Mesenchymal stem cell (in vitro differentiated cells and primary cell): ENCODE measurements at regions not wholly inside any gene's neighbourhood (a gene's known extent, or its start where the extent isn't known, plus 50 kb on each side); places are given as distances from the start of the nearest gene placed in this dataset.

Experiments
- DNase-seq: peaks from one replicate; pipeline ENCODE4 v3.0.0-alpha.2; 2013
- H2AFZ ChIP-seq: one replicate; pipeline ENCODE4 v1.6.1; 2013; ENCODE audit warnings: low read depth, mild to moderate bottlenecking, control low read depth, inconsistent platforms, low read length, moderate library complexity
- H2AK5ac ChIP-seq: 2 replicates; pipeline ENCODE4 v1.6.1; 2013; ENCODE audit warnings: low read length, moderate library complexity, mild to moderate bottlenecking, inconsistent platforms; ENCODE audit not compliant: severe bottlenecking
- H2BK120ac ChIP-seq: one replicate; pipeline ENCODE4 v1.6.1; 2013; ENCODE audit warnings: low read depth, mild to moderate bottlenecking, inconsistent platforms, low read length, moderate library complexity
- H2BK12ac ChIP-seq, 2 experiments: one replicate each; pipeline ENCODE4 v1.6.1; 2013; ENCODE audit warnings: inconsistent platforms in 2 of 2, low read length in 2 of 2, mild to moderate bottlenecking in 2 of 2, moderate library complexity in 2 of 2, control low read depth in 1 of 2
- H2BK15ac ChIP-seq: one replicate; pipeline ENCODE4 v1.6.1; 2013; ENCODE audit warnings: mild to moderate bottlenecking, low read depth, inconsistent platforms; ENCODE audit not compliant: poor library complexity, severe bottlenecking
- H2BK5ac ChIP-seq: 2 replicates; pipeline ENCODE4 v1.6.1; 2013; ENCODE audit warnings: low read depth, mild to moderate bottlenecking, low read length, control low read depth, inconsistent platforms; ENCODE audit not compliant: poor library complexity, severe bottlenecking
- H3K14ac ChIP-seq, 2 experiments: one replicate each; pipeline ENCODE4 v1.6.1; 2013; ENCODE audit warnings: inconsistent platforms in 2 of 2, low read length in 2 of 2, control low read depth in 1 of 2, mild to moderate bottlenecking in 1 of 2, moderate library complexity in 1 of 2
- H3K18ac ChIP-seq, 2 experiments: one replicate each; pipeline ENCODE4 v1.6.1; 2013; ENCODE audit warnings: inconsistent platforms in 2 of 2, low read length in 2 of 2, control low read depth in 1 of 2, low read depth in 1 of 2, mild to moderate bottlenecking in 1 of 2
- H3K23ac ChIP-seq, 2 experiments: one replicate each; pipeline ENCODE4 v1.6.1; 2013; ENCODE audit warnings: inconsistent platforms in 2 of 2, low read length in 2 of 2, mild to moderate bottlenecking in 2 of 2, moderate library complexity in 2 of 2, control low read depth in 1 of 2
- H3K27ac ChIP-seq: 2 replicates; pipeline ENCODE4 v1.5.1; 2013; ENCODE audit warnings: mild to moderate bottlenecking, moderate library complexity, low read length, control low read depth, inconsistent platforms; ENCODE audit not compliant: poor library complexity, severe bottlenecking
- H3K27me3 ChIP-seq, 2 experiments: 2 replicates each; pipeline versions ENCODE4 v1.6.1 to v1.7.0; 2013; ENCODE audit warnings: low read length in 2 of 2, mild to moderate bottlenecking in 2 of 2, moderate library complexity in 2 of 2, control low read depth in 1 of 2, inconsistent platforms in 1 of 2; ENCODE audit not compliant: control insufficient read depth in 1 of 2, insufficient read depth in 1 of 2
- H3K36me3 ChIP-seq, 2 experiments: 2 replicates each; pipeline versions ENCODE4 v1.6.1 to v1.7.0; 2013; ENCODE audit warnings: low read length in 2 of 2, control low read depth in 1 of 2, inconsistent platforms in 1 of 2, low read depth in 1 of 2, mild to moderate bottlenecking in 1 of 2; ENCODE audit not compliant: insufficient read depth in 2 of 2, control insufficient read depth in 1 of 2
- H3K4ac ChIP-seq, 2 experiments: one replicate each; pipeline ENCODE4 v1.6.1; 2013; ENCODE audit warnings: inconsistent platforms in 2 of 2, low read length in 2 of 2, mild to moderate bottlenecking in 2 of 2, moderate library complexity in 2 of 2, control low read depth in 1 of 2, low read depth in 1 of 2
- H3K4me1 ChIP-seq: 2 replicates; pipeline ENCODE4 v1.6.1; 2013; ENCODE audit warnings: low read depth, low read length, control low read depth; ENCODE audit not compliant: control insufficient read depth, insufficient read depth
- H3K4me2 ChIP-seq: 2 replicates; pipeline ENCODE4 v1.6.1; 2013; ENCODE audit warnings: low read length, mild to moderate bottlenecking, inconsistent platforms; ENCODE audit not compliant: poor library complexity, severe bottlenecking
- H3K4me3 ChIP-seq, 2 experiments: 2 replicates each; pipeline versions ENCODE4 v1.5.1 to v1.7.0; 2013; ENCODE audit warnings: low read length in 2 of 2, mild to moderate bottlenecking in 2 of 2, control low read depth in 1 of 2, low read depth in 1 of 2; ENCODE audit not compliant: insufficient read depth in 1 of 2
- H3K79me1 ChIP-seq: replicated peaks from 2 replicates; pipeline ENCODE4 v1.6.1; 2013; ENCODE audit warnings: mild to moderate bottlenecking, control low read depth, low read length, inconsistent platforms; ENCODE audit not compliant: poor library complexity, severe bottlenecking
- H3K9ac ChIP-seq: 2 replicates; pipeline ENCODE4 v1.7.0; 2013; ENCODE audit warnings: mild to moderate bottlenecking, low read length, moderate library complexity
- H3K9me3 ChIP-seq: 2 replicates; pipeline ENCODE4 v1.7.0; 2013; ENCODE audit warnings: mild to moderate bottlenecking, low read length; ENCODE audit not compliant: control insufficient read depth
- H4K8ac ChIP-seq: one replicate; pipeline ENCODE4 v1.6.1; 2013; ENCODE audit warnings: inconsistent platforms, mild to moderate bottlenecking, low read length, moderate library complexity
- H4K91ac ChIP-seq: one replicate; pipeline ENCODE4 v1.6.1; 2013; ENCODE audit warnings: mild to moderate bottlenecking, low read length, inconsistent platforms
- WGBS: methylation state at CpG from one replicate; pipeline ENCODE4 v1.1.7; 2013; ENCODE audit warnings: mixed read lengths; 5-methylcytosine and 5-hydroxymethylcytosine counted together

DNA sequence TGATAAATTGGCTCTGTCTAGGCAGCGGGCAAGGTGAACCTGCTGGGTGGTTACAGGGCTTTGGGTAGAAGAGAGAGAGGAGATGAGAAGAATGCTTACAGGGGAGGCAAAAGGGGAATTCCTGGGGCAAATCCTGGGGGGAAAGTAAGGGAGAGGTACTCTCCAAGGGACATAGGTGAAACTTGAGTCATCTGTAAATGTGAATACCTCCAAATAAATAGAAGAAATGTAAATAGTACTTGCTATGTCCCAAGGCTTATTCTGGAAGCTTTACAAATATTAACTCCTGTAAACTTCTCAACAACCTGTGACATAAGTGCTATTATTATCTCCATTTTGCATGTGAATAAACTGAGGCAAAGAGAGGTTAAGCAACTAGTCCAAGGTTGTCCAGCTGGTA lies 57.7 kb upstream of the CDK13 start:
- H3K4me1 ChIP-seq, result peaks cover 4% of the 10 kb centered on the region
- H3K79me1 ChIP-seq, result no peaks in the 10 kb centered on the region
- H4K8ac ChIP-seq, result no peak overlapping the region
- no peak overlapping the region for H3K4ac ChIP-seq
- no peak overlapping the region for H3K4me2 ChIP-seq
- no peak for DNase-seq
- H3K27me3 ChIP-seq, result peaks cover 19 to 41% of the 10 kb centered on the region in 2 experiments
- no peak overlapping the region for H3K23ac ChIP-seq
- no peak overlapping the region for H2BK15ac ChIP-seq
- no peak overlapping the region for H2BK5ac ChIP-seq
- no peak overlapping the region for H4K91ac ChIP-seq
- WGBS, result 96% methylated on average over 1 of the region's 1 CpG
- H2BK120ac ChIP-seq, result no peak overlapping the region
- no peak overlapping the region for H2BK12ac ChIP-seq
- no peak overlapping the region for H3K14ac ChIP-seq
- no peak overlapping the region for H3K9ac ChIP-seq
- no peak overlapping the region for H3K4me3 ChIP-seq
- no peaks in the 10 kb centered on the region for H3K36me3 ChIP-seq
- no peak overlapping the region for H2AFZ ChIP-seq
- H3K27ac ChIP-seq, result no peak overlapping the region
- no peaks in the 10 kb centered on the region for H3K9me3 ChIP-seq
- no peak overlapping the region for H3K18ac ChIP-seq
- H2AK5ac ChIP-seq, result no peak overlapping the region

- no peak overlapping the region for H3K4me3 ChIP-seq
- H3K36me3 ChIP-seq, result no peaks in the 10 kb centered on the region
- no peak overlapping the region for H2AK5ac ChIP-seq
- no peak overlapping the region for H3K4me2 ChIP-seq
- no peak overlapping the region for H2BK12ac ChIP-seq
- no peak overlapping the region for H3K23ac ChIP-seq
- H2AFZ ChIP-seq, result no peak overlapping the region
- H3K9ac ChIP-seq, result no peak overlapping the region
- H2BK120ac ChIP-seq, result no peak overlapping the region
- H3K27me3 ChIP-seq, result peaks cover 28 to 47% of the 10 kb centered on the region in 2 experiments
- no peak overlapping the region for H3K4ac ChIP-seq
- H4K8ac ChIP-seq, result no peak overlapping the region
- H3K14ac ChIP-seq, result no peak overlapping the region
- H2BK15ac ChIP-seq, result no peak overlapping the region
- WGBS, result 63% methylated on average over 2 of the region's 2 CpGs
- no peak overlapping the region for H3K27ac ChIP-seq
- DNase-seq, result no peak
- no peaks in the 10 kb centered on the region for H3K9me3 ChIP-seq
- H4K91ac ChIP-seq, result no peak overlapping the region
- H3K79me1 ChIP-seq, result no peaks in the 10 kb centered on the region
- H2BK5ac ChIP-seq, result no peak overlapping the region
- H3K18ac ChIP-seq, result no peak overlapping the region
- H3K4me1 ChIP-seq, result peaks cover 4% of the 10 kb centered on the region
These were observed 55.2 kb upstream of the CDK13 start for GRCh38 chr7:39894904-39895303.

DNA sequence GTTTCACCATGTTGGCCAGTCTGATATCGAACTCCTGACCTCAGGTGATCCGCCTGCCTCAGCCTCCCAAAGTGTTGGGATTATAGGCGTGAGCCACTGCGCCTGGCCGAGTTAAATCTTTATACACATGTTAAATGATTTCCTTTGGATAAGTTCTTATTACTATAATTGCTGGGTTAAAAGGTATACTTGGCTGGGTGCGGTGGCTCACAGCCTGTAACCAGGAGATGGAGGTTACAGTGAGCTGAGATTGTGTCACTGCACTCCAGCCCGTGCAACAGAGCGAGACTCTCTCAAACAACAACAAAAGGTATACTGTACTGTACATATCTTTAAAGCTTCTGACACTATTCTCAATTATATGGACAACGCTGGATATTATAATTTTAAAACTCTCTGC lies 53.2 kb upstream of the CDK13 start:
- Histone ChIP-seq H3K9me3 (no peaks in the 10 kb centered on the region), H2BK12ac (no peak overlapping the region), H2AK5ac (no peak overlapping the region), H3K36me3 (no peaks in the 10 kb centered on the region), H3K27me3 (peaks cover 27 to 41% of the 10 kb centered on the region in 2 experiments), H3K18ac (no peak overlapping the region), H3K4me3 (no peak overlapping the region), H2BK120ac (no peak overlapping the region), H2AFZ (no peak overlapping the region), H3K4me2 (no peak overlapping the region), H3K4ac (no peak overlapping the region), H3K79me1 (no peaks in the 10 kb centered on the region), H3K9ac (no peak overlapping the region), H3K4me1 (peaks cover 4% of the 10 kb centered on the region), H3K27ac (no peak overlapping the region), H4K91ac (no peak overlapping the region), H3K23ac (no peak overlapping the region), H2BK5ac (no peak overlapping the region), H3K14ac (no peak overlapping the region), H2BK15ac (no peak overlapping the region), H4K8ac (no peak overlapping the region)
- 99% methylated on average over 6 of the region's 9 CpGs for WGBS
- DNase-seq, result no peak

DNA sequence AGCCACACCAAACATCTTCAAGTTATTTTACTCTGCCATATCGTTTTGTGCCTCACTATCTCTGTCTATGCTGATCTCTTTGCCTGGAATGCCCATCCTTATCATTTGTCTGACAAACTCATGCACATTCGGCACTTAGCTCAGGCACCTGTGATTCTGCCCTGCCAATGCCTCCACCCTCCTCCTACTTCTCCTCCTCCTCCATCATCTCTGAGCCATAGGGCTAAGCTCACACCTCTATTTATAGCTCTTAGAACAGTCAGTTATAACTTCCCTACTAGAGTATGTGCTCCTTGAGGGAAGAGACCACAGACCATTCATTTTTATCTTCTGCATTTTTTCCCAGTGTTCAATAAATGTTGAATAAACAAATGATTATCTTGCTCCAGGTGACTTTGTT lies 51.2 kb upstream of the CDK13 start:
- Histone ChIP-seq H2BK120ac (no peak overlapping the region), H3K27me3 (peaks cover 23 to 24% of the 10 kb centered on the region in 2 experiments), H4K91ac (no peak overlapping the region), H3K18ac (no peak overlapping the region), H3K4me1 (peaks cover 4% of the 10 kb centered on the region), H3K14ac (no peak overlapping the region), H2AK5ac (no peak overlapping the region), H2BK5ac (no peak overlapping the region), H3K4me3 (no peak overlapping the region), H3K23ac (no peak overlapping the region), H3K36me3 (no peaks in the 10 kb centered on the region), H3K9ac (no peak overlapping the region), H3K79me1 (no peaks in the 10 kb centered on the region), H3K4me2 (no peak overlapping the region), H3K27ac (no peak overlapping the region), H2BK12ac (no peak overlapping the region), H2BK15ac (no peak overlapping the region), H3K9me3 (no peaks in the 10 kb centered on the region), H3K4ac (no peak overlapping the region), H4K8ac (no peak overlapping the region), H2AFZ (no peak overlapping the region)
- WGBS, result 55% methylated on average over 2 of the region's 2 CpGs
- DNase-seq, result no peak
